Endothelial cell of umbilical vein (primary cell): ENCODE measurements at regions not wholly inside any gene's neighbourhood (a gene's known extent, or its start where the extent isn't known, plus 50 kb on each side); places are given as distances from the start of the nearest gene placed in this dataset.

Source experiments
- BruUV-seq: library from RNA; stranded (reverse); fragments of 400-500 nt; replicated peaks from 2 replicates; lab custom pipeline; 2021; lab: Mats Ljungman, UMichigan
- CTCF ChIA-PET: fragments of 300-600, 350-600 bp; sonication (Branson Sonifier 250); formaldehyde crosslinking; loops from one replicate; lab custom pipeline; 2021; ENCODE audit warnings: antibody characterized with exemption, inconsistent platforms; lab: Charles Lee
- POLR2A ChIA-PET: fragments of 300-600, 350-600 bp; sonication (Branson Sonifier 250); formaldehyde crosslinking; loops from one replicate; lab custom pipeline; 2021; ENCODE audit warnings: antibody characterized with exemption, inconsistent platforms; lab: Charles Lee
- DNase-seq: peaks from one replicate; pipeline ENCODE4 v3.0.0-alpha.2; 2011; ENCODE audit warnings: low read depth, low spot score
- FAIRE-seq: peaks from 2 replicates; lab custom pipeline; 2011; peaks lifted over from hg19 to GRCh38; lab: Jason Lieb, UNC
- H2AFZ ChIP-seq: 2 replicates; pipeline ENCODE4 v1.6.0; 2012; ENCODE audit warnings: low read depth, low read length, control low read depth, inconsistent platforms
- H3K27ac ChIP-seq: 2 replicates; pipeline ENCODE4 v1.5.1; 2011; ENCODE audit warnings: low read depth, mild to moderate bottlenecking, control low read depth, low read length, moderate library complexity; ENCODE audit not compliant: insufficient read depth
- H3K27me3 ChIP-seq, 2 experiments: 2 replicates each; pipeline versions ENCODE4 v1.6.0 to v1.6.1; 2011; ENCODE audit warnings: low read length in 2 of 2, mixed read lengths in 1 of 2; ENCODE audit not compliant: control insufficient read depth in 2 of 2, insufficient read depth in 2 of 2
- H3K36me3 ChIP-seq, 2 experiments: 2 replicates in 1 of 2; 3 replicates in 1 of 2; pipeline ENCODE4 v1.5.1; 2011; ENCODE audit warnings: low read length in 2 of 2, mild to moderate bottlenecking in 1 of 2, moderate library complexity in 1 of 2; ENCODE audit not compliant: control insufficient read depth in 2 of 2, insufficient read depth in 2 of 2; ENCODE audit errors: extremely low read depth in 1 of 2
- H3K4me1 ChIP-seq: 3 replicates; pipeline ENCODE4 v1.5.1; 2011; ENCODE audit warnings: mild to moderate bottlenecking, low read length; ENCODE audit not compliant: control insufficient read depth, insufficient read depth; ENCODE audit errors: extremely low read depth
- H3K4me2 ChIP-seq: 2 replicates; pipeline ENCODE4 v1.6.1; 2011; ENCODE audit warnings: low read length, control low read depth, mixed read lengths; ENCODE audit not compliant: insufficient read depth
- H3K4me3 ChIP-seq, 3 experiments: fragments of 200-600 bp in 1 of 3; sonication (generic), shearing (Covaris generic) in 1 of 3; replicated peaks in 1 of 3; 2 replicates each; pipeline ENCODE4 v1.5.1; 2011 to 2016; ENCODE audit warnings: control low read depth in 3 of 3, low read length in 3 of 3, mild to moderate bottlenecking in 2 of 3, inconsistent platforms in 1 of 3, low read depth in 1 of 3, moderate library complexity in 1 of 3; ENCODE audit not compliant: insufficient read depth in 1 of 3
- H3K79me2 ChIP-seq: 2 replicates; pipeline ENCODE4 v1.6.0; 2012; ENCODE audit warnings: low read length, inconsistent platforms; ENCODE audit not compliant: control insufficient read depth, insufficient read depth
- H3K9ac ChIP-seq: replicated peaks from 2 replicates; pipeline ENCODE3; 2011; ENCODE audit warnings: low read length, control low read depth; ENCODE audit not compliant: insufficient read depth; ENCODE audit errors: extremely low read depth
- H3K9me1 ChIP-seq: replicated peaks from 3 replicates; pipeline ENCODE4 v1.6.0; 2011; ENCODE audit warnings: mild to moderate bottlenecking, low read length; ENCODE audit not compliant: control insufficient read depth, insufficient read depth; ENCODE audit errors: extremely low read depth
- H3K9me3 ChIP-seq: replicated peaks from 2 replicates; pipeline ENCODE4 v1.5.1; 2012; ENCODE audit warnings: low read length, inconsistent platforms; ENCODE audit not compliant: control insufficient read depth, insufficient read depth
- H4K20me1 ChIP-seq: replicated peaks from 2 replicates; pipeline ENCODE3; 2011; ENCODE audit warnings: mild to moderate bottlenecking, low read length; ENCODE audit not compliant: control insufficient read depth, insufficient read depth; ENCODE audit errors: extremely low read depth
- CTCF ChIP-seq, 2 donors: IDR thresholded peaks; 1 replicate in 1 of 2; 2 replicates in 1 of 2; pipeline ENCODE4 v1.5.1; 2011; ENCODE audit warnings: low read length in 2 of 2, mild to moderate bottlenecking in 2 of 2, moderate library complexity in 2 of 2, control low read depth in 1 of 2, inconsistent platforms in 1 of 2, low read depth in 1 of 2; ENCODE audit not compliant: insufficient read depth in 1 of 2; ENCODE audit errors: extremely low read depth in 1 of 2
- EZH2 ChIP-seq: IDR thresholded peaks from 2 replicates; pipeline ENCODE4 v1.6.1; 2012; ENCODE audit warnings: borderline replicate concordance, low read depth, mild to moderate bottlenecking, moderate library complexity, low read length, inconsistent platforms; ENCODE audit not compliant: severe bottlenecking
- FOS ChIP-seq: IDR thresholded peaks from 2 replicates; pipeline ENCODE4 v1.6.1; 2011; ENCODE audit warnings: mild to moderate bottlenecking, low read length, moderate library complexity, borderline replicate concordance; ENCODE audit not compliant: insufficient read depth
- GATA2 ChIP-seq: IDR thresholded peaks from 2 replicates; pipeline ENCODE4 v1.7.0; 2011; ENCODE audit warnings: low read depth, mild to moderate bottlenecking, moderate library complexity, mixed read lengths, low read length; ENCODE audit not compliant: insufficient read length, insufficient read depth
- JUN ChIP-seq: IDR thresholded peaks from 2 replicates; pipeline ENCODE4 v1.6.1; 2011; ENCODE audit warnings: borderline replicate concordance, low read depth; ENCODE audit not compliant: insufficient read length, insufficient read depth
- MAX ChIP-seq: IDR thresholded peaks from 2 replicates; pipeline ENCODE4 v1.6.1; 2011; ENCODE audit not compliant: insufficient read depth, insufficient read length
- MYC ChIP-seq: IDR thresholded peaks from one replicate; pipeline ENCODE4 v1.6.1; 2011; ENCODE audit warnings: mild to moderate bottlenecking, low read depth, low read length
- POLR2A ChIP-seq: IDR thresholded peaks from 2 replicates; pipeline ENCODE4 v1.6.1; 2012; ENCODE audit warnings: low read depth, mild to moderate bottlenecking, control low read depth, low read length
- POLR2AphosphoS5 ChIP-seq: IDR thresholded peaks from 2 replicates; pipeline ENCODE4 v1.6.1; 2012; ENCODE audit warnings: low read depth, mild to moderate bottlenecking, control low read depth, low read length, moderate library complexity; ENCODE audit not compliant: insufficient read depth
- dilution Hi-C: fragments of 300-500 bp; cut with MboI; formaldehyde crosslinking; loops from one replicate; pipeline ENCODE4 v1.15.0; 2019; ENCODE audit warnings: low sequenced_read_pairs; ENCODE audit not compliant: extremely low pct_ligation_motif_present
- intact Hi-C: fragments of 100-400 bp; cut with micrococcal nuclease; formaldehyde crosslinking; loops from one replicate; pipeline ENCODE4 v1.10.0; 2022

GRCh38 chr7:22572292-22572691 is 72.3 kb upstream of the STEAP1B start:
- Histone ChIP-seq H3K9me3 (no peaks in the 10 kb centered on the region), H3K4me1 (peaks cover 36% of the 10 kb centered on the region), H3K9me1 (no peaks in the 10 kb centered on the region), H2AFZ (no peak overlapping the region), H3K9ac (no peak overlapping the region), H3K4me3 (no peak overlapping the region), H3K36me3 (peaks cover 0 to 11% of the 10 kb centered on the region in 2 experiments), H3K27me3 (no peaks in the 10 kb centered on the region), H3K4me2 (no peak overlapping the region), H3K79me2 (peaks cover 6% of the 10 kb centered on the region), H3K27ac (no peak overlapping the region), H4K20me1 (no peaks in the 10 kb centered on the region)
- no TSS peak for BruUV-seq
- dilution Hi-C loops (loop anchor here (25.0 kb wide), 1 partner anchor 165 kb away; the partner anchor contains the start of gene IL6), intact Hi-C loops (no loop called here)
- DNase-seq: no peak
- POLR2A ChIA-PET: no interaction called here
- FAIRE-seq: no peak
- TF ChIP-seq GATA2 (no peak), POLR2AphosphoS5 (no peak), CTCF (IDR thresholded peaks at IDR 0.05; ENCODE audit: extremely low read depth in 1 of 2, insufficient read depth in 1 of 2, low read depth in 1 of 2, low read length in 2 of 2) (no peak), POLR2A (no peak), JUN (no peak), EZH2 (no peak), MAX (no peak), MYC (no peak), FOS (no peak)
- CTCF ChIA-PET: no interaction called here
